IMR-90 (cell line): ENCODE measurements at regions not wholly inside any gene's neighbourhood (a gene's known extent, or its start where the extent isn't known, plus 50 kb on each side); places are given as distances from the start of the nearest gene placed in this dataset.

Experiments
- ATAC-seq: fragments of 200-7000 bp; cut with Tn5 transposase; 2 replicates; pipeline ENCODE4 v1.9.1; 2020; ENCODE audit warnings: low read depth, mild to moderate bottlenecking, moderate library complexity
- BruUV-seq: library from RNA; stranded (reverse); fragments of 400-500 nt; replicated peaks from 2 replicates; lab custom pipeline; 2021; lab: Mats Ljungman, UMichigan
- CTCF ChIA-PET: fragments of 300-600 bp; formaldehyde crosslinking; extraction: SDS; loops from one replicate; lab custom pipeline; 2021; ENCODE audit warnings: antibody characterized with exemption; lab: Yijun Ruan, JAX
- POLR2A ChIA-PET: fragments of 300-600 bp; sonication (Branson Sonifier 250); formaldehyde crosslinking; loops from one replicate; lab custom pipeline; 2022; ENCODE audit warnings: antibody characterized with exemption; ENCODE audit not compliant: unreplicated experiment; lab: Charles Lee
- DNase-seq: peaks from one replicate; pipeline ENCODE4 v3.0.0; 2013
- H2AFZ ChIP-seq: replicated peaks from 2 replicates; pipeline ENCODE3; 2013; ENCODE audit warnings: low read length, mild to moderate bottlenecking; ENCODE audit not compliant: poor library complexity
- H2AK5ac ChIP-seq: 2 replicates; pipeline ENCODE4 v1.6.1; 2013; ENCODE audit warnings: low read depth, low read length, inconsistent platforms
- H2AK9ac ChIP-seq: replicated peaks from 2 replicates; pipeline ENCODE3; 2013; ENCODE audit warnings: mild to moderate bottlenecking, low read depth, low read length, moderate library complexity; ENCODE audit not compliant: poor library complexity
- H2BK120ac ChIP-seq: 2 replicates; pipeline ENCODE4 v1.6.1; 2013; ENCODE audit warnings: low read depth, low read length, inconsistent platforms
- H2BK15ac ChIP-seq: 3 replicates; pipeline ENCODE4 v1.6.1; 2013; ENCODE audit warnings: low read depth, low read length, inconsistent platforms
- H2BK20ac ChIP-seq: 2 replicates; pipeline ENCODE4 v1.6.1; 2013; ENCODE audit warnings: low read depth, mild to moderate bottlenecking, inconsistent platforms, low read length, moderate library complexity
- H2BK5ac ChIP-seq: 2 replicates; pipeline ENCODE4 v1.6.1; 2013; ENCODE audit warnings: mild to moderate bottlenecking, low read depth, low read length, inconsistent platforms; ENCODE audit not compliant: poor library complexity, severe bottlenecking
- H3K14ac ChIP-seq: replicated peaks from 2 replicates; pipeline ENCODE4 v1.6.1; 2013; ENCODE audit warnings: low read depth, low read length, inconsistent platforms
- H3K18ac ChIP-seq: 2 replicates; pipeline ENCODE4 v1.6.1; 2013; ENCODE audit warnings: low read depth, low read length, control low read depth
- H3K23ac ChIP-seq: 2 replicates; pipeline ENCODE4 v1.6.1; 2013; ENCODE audit warnings: low read depth, low read length, inconsistent platforms
- H3K27ac ChIP-seq: 2 replicates; pipeline ENCODE4 v1.5.1; 2013; ENCODE audit warnings: mild to moderate bottlenecking, control low read depth, low read length; ENCODE audit not compliant: insufficient read depth
- H3K27me3 ChIP-seq: 2 replicates; pipeline ENCODE4 v1.6.1; 2013; ENCODE audit warnings: low read length; ENCODE audit not compliant: control insufficient read depth, insufficient read depth
- H3K36me3 ChIP-seq: 2 replicates; pipeline ENCODE4 v1.6.1; 2013; ENCODE audit warnings: low read length, mixed read lengths; ENCODE audit not compliant: control insufficient read depth, insufficient read depth
- H3K4ac ChIP-seq: 2 replicates; pipeline ENCODE4 v1.6.1; 2013; ENCODE audit warnings: low read depth, low read length, inconsistent platforms
- H3K4me1 ChIP-seq: 2 replicates; pipeline ENCODE4 v1.6.1; 2013; ENCODE audit warnings: low read length, mixed read lengths; ENCODE audit not compliant: control insufficient read depth, insufficient read depth
- H3K4me2 ChIP-seq: 2 replicates; pipeline ENCODE4 v1.6.1; 2013; ENCODE audit warnings: low read depth, mild to moderate bottlenecking, control low read depth, low read length, moderate library complexity
- H3K4me3 ChIP-seq: 2 replicates; pipeline ENCODE4 v1.5.1; 2013; ENCODE audit warnings: low read depth, mild to moderate bottlenecking, control low read depth, low read length, moderate library complexity; ENCODE audit not compliant: insufficient read depth
- H3K56ac ChIP-seq: 2 replicates; pipeline ENCODE4 v1.6.1; 2013; ENCODE audit warnings: low read length, inconsistent platforms; ENCODE audit not compliant: insufficient read depth; ENCODE audit errors: extremely low read depth
- H3K79me1 ChIP-seq, 2 experiments: 2 replicates each; pipeline ENCODE4 v1.6.1; 2013; ENCODE audit warnings: low read length in 2 of 2, inconsistent platforms in 1 of 2, low read depth in 1 of 2
- H3K9ac ChIP-seq: 2 replicates; pipeline ENCODE4 v1.6.1; 2013; ENCODE audit warnings: low read depth, low read length, control low read depth
- H3K9me1 ChIP-seq: 2 replicates; pipeline ENCODE4 v1.6.1; 2013; ENCODE audit warnings: low read length, inconsistent platforms; ENCODE audit not compliant: insufficient read depth
- H3K9me3 ChIP-seq: 2 replicates; pipeline ENCODE4 v1.6.1; 2013; ENCODE audit warnings: low read length; ENCODE audit not compliant: control insufficient read depth, insufficient read depth
- H4K20me1 ChIP-seq: 2 replicates; pipeline ENCODE4 v1.6.1; 2013; ENCODE audit warnings: low read length, inconsistent platforms; ENCODE audit not compliant: insufficient read depth
- H4K5ac ChIP-seq: 2 replicates; pipeline ENCODE4 v1.6.1; 2013; ENCODE audit warnings: mild to moderate bottlenecking, low read depth, low read length, control low read depth
- H4K8ac ChIP-seq, 2 experiments: 2 replicates each; pipeline ENCODE4 v1.6.1; 2013; ENCODE audit warnings: low read depth in 2 of 2, low read length in 2 of 2, control low read depth in 1 of 2, inconsistent platforms in 1 of 2
- H4K91ac ChIP-seq: 2 replicates; pipeline ENCODE4 v1.6.1; 2013; ENCODE audit warnings: low read depth, low read length, inconsistent platforms; ENCODE audit not compliant: insufficient read depth
- BHLHE40 ChIP-seq: fragments of 150-350 bp; IDR thresholded peaks from 2 replicates; pipeline ENCODE4 v1.6.1; 2016; ENCODE audit warnings: mild to moderate bottlenecking, low read depth, low read length
- MAFK ChIP-seq: IDR thresholded peaks from 2 replicates; pipeline ENCODE4 v1.6.1; 2012; ENCODE audit warnings: low read depth, low read length, improper control_type of control experiment
- MXI1 ChIP-seq: IDR thresholded peaks from 2 replicates; pipeline ENCODE4 v1.6.1; 2012; ENCODE audit warnings: low read depth, mild to moderate bottlenecking, low read length, moderate library complexity, borderline replicate concordance
- NFE2L2 ChIP-seq: fragments of 150-350 bp; IDR thresholded peaks from 2 replicates; pipeline ENCODE4 v1.6.1; 2016; ENCODE audit warnings: low read depth, mild to moderate bottlenecking, low read length
- RAD21 ChIP-seq: IDR thresholded peaks from 2 replicates; pipeline ENCODE4 v1.6.1; 2012; ENCODE audit warnings: low read length, improper control_type of control experiment
- RCOR1 ChIP-seq: IDR thresholded peaks from 2 replicates; pipeline ENCODE4 v1.6.1; 2012; ENCODE audit warnings: mild to moderate bottlenecking, low read length, improper control_type of control experiment; ENCODE audit not compliant: insufficient replicate concordance
- SMC3 ChIP-seq: fragments of 150-350 bp; IDR thresholded peaks from 2 replicates; pipeline ENCODE4 v1.6.1; 2016; ENCODE audit warnings: low read depth, mild to moderate bottlenecking, antibody characterized with exemption, low read length, moderate library complexity
- WGBS, 2 experiments: methylation state at CpG; one replicate each; pipeline versions ENCODE4 v1.1.5 to v1.1.7; 2013; ENCODE audit warnings: missing lambda C conversion rate in 2 of 2; ENCODE audit not compliant: insufficient read length in 1 of 2; ENCODE audit errors: extremely low coverage in 2 of 2; 5-methylcytosine and 5-hydroxymethylcytosine counted together
- dilution Hi-C: fragments of 300-500 bp; cut with HindIII; formaldehyde crosslinking; loops from one replicate; pipeline ENCODE4 v1.14.3; 2018; ENCODE audit warnings: low sequenced_read_pairs; ENCODE audit not compliant: unreplicated experiment
- in situ Hi-C: fragments of 300-500 bp; cut with MboI; formaldehyde crosslinking; loops from 3 replicates; pipeline ENCODE4 v1.14.3; 2019; ENCODE audit warnings: low sequenced_read_pairs, inconsistent platforms, mixed read lengths
- intact Hi-C: fragments of 100-400 bp; cut with micrococcal nuclease; formaldehyde crosslinking; loops from 2 replicates; pipeline ENCODE4 v1.10.0; 2022
- TF ChIP-seq, protein P1 (sequence below): fragments of 150-350 bp; IDR thresholded peaks from 2 replicates; pipeline ENCODE4 v1.6.1; 2017; ENCODE audit warnings: mild to moderate bottlenecking, antibody characterized with exemption, low read length, low read depth

- Histone ChIP-seq H3K9ac (no peak overlapping the region), H3K9me3 (no peaks in the 10 kb centered on the region), H3K9me1 (no peaks in the 10 kb centered on the region), H4K8ac (no peak overlapping the region), H3K4me2 (no peak overlapping the region), H3K56ac (no peak overlapping the region), H2AFZ (no peak overlapping the region), H3K36me3 (no peaks in the 10 kb centered on the region), H3K27ac (no peak overlapping the region), H2BK120ac (no peak overlapping the region), H2AK9ac (no peak overlapping the region), H2BK15ac (no peak overlapping the region), H4K20me1 (no peaks in the 10 kb centered on the region), H2BK20ac (no peak overlapping the region), H4K91ac (no peak overlapping the region), H4K5ac (no peak overlapping the region), H3K18ac (no peak overlapping the region), H2AK5ac (no peak overlapping the region), H3K23ac (no peak overlapping the region), H3K79me1 (no peaks in the 10 kb centered on the region), H3K4me3 (no peak overlapping the region), H3K27me3 (no peaks in the 10 kb centered on the region), H3K14ac (no peak overlapping the region), H3K4me1 (no peaks in the 10 kb centered on the region), H3K4ac (no peak overlapping the region), H2BK5ac (no peak overlapping the region)
- ChIA-PET CTCF (interaction anchor here (1.0 kb wide), 1 partner anchor 20 kb away, joined by 3 read pairs; no protein-coding TSS in a partner anchor), POLR2A (no interaction called here)
- TF ChIP-seq RAD21 = no peak
- TF ChIP-seq, protein P1, sequence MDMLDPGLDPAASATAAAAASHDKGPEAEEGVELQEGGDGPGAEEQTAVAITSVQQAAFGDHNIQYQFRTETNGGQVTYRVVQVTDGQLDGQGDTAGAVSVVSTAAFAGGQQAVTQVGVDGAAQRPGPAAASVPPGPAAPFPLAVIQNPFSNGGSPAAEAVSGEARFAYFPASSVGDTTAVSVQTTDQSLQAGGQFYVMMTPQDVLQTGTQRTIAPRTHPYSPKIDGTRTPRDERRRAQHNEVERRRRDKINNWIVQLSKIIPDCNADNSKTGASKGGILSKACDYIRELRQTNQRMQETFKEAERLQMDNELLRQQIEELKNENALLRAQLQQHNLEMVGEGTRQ = no peak
- no peak for TF ChIP-seq MAFK
- TF ChIP-seq RCOR1 = no peak
- no peak for TF ChIP-seq SMC3
- no peak for TF ChIP-seq NFE2L2
- no peak for TF ChIP-seq MXI1
- no peak for TF ChIP-seq BHLHE40
- ATAC-seq (no peak), DNase-seq (no peak)
- dilution Hi-C loops (no loop called here), in situ Hi-C loops (no loop called here), intact Hi-C loops (no loop called here)
- WGBS, 2 experiments = 27% methylated on average over 3 of the region's 8 CpGs; no CpG with 5 or more reads in 1 of the 2 experiments
- BruUV-seq = no TSS peak
Observed at GRCh38 chr1:30041741-30042437, 681.5 kb downstream of the MATN1 start.
